Medulla oblongata (tissue), 1 donor: ENCODE measurements at regions not wholly inside any gene's neighbourhood (a gene's known extent, or its start where the extent isn't known, plus 50 kb on each side); places are given as distances from the start of the nearest gene placed in this dataset.

Experiments used
- DNase-seq: peaks from one replicate; pipeline ENCODE4 v3.0.0-alpha.2; 2015; ENCODE audit errors: extremely low spot score

GRCh38 chr6:97586344-97586743 is 303.3 kb upstream of the MMS22L start:
- DNase-seq = peak; percentile 50

- no peak for DNase-seq
These were observed 308.9 kb upstream of the MMS22L start for GRCh38 chr6:97591955-97592354.

DNA sequence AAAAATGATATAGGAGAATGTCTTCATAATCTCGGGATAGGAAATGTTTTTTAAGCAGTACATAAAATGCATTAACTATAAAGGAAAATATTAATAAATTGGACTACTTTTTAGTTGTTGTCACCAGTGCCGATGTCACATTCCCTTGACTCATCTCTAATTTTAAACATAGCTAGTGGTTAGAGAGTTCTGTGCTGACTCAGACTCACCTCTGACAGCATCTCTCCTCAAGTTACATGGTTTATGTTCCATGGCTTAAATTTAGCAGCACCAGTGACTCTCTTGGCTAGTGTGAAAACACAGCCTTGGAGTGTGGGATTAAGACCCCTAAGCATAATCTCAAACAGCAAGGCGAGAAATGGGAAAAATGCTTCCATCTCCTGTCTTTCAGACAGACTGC is 311.8 kb upstream of the MMS22L start:
- no peak for DNase-seq

GRCh38 chr6:97621111-97621510 is 338.1 kb upstream of the MMS22L start:
- no peak for DNase-seq

DNA sequence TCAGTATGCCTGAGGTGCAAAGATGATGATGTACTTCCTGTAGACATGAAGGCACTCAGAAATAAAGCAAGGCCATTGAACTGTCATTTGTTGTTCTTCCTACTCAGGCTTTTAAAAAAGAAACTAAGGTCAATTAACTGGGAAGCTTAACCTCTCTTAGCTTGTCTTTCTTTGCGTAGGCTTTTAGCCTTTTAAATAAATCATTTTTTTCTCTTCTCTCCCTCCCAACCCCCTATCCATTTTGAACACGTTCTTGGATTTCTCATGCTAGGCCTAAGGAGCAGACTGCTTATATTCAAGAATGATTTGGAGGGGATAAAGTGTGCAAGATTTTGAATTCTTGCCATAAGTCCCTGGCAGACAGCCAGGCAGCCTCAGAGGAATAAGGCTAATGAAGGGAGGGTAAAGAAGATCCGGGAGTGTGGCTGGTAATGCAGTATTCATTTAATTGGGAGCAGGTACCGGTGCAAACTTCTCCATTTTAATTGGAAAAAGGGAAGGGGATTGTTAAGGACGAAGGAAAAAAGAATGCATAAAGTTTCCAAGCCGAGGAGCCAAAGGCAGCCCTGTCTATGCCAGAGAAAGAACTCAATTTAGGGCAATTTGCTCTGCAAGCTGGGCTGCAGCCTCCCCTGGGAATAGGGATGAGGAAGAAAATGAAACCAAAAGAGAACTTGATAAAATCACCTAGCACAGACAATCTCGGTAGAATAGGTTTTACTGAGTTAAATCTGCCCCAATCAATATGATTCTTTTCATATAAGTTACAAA is 343.8 kb upstream of the MMS22L start:
- peak; percentile 58 for DNase-seq

DNA sequence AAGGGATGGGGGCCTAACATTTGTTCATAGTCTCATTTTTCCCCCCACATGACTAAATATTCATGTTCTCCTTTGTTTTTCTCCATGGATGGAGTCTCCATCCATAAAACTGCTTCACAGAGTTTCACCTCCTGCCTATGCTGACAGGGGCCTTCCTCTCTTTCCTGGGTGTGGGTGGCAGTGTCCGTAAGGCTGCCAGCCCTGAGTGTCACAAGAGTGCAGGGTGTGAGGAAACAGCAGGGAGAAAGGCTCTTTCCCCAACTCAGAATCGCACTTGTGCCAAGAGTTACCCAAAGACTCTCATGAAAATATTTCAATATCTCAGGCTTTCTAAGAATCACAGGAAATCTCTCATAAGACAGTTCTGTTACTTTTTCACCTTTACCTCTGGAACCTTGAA is 346.2 kb upstream of the MMS22L start:
- DNase-seq = peak; percentile 32

DNA sequence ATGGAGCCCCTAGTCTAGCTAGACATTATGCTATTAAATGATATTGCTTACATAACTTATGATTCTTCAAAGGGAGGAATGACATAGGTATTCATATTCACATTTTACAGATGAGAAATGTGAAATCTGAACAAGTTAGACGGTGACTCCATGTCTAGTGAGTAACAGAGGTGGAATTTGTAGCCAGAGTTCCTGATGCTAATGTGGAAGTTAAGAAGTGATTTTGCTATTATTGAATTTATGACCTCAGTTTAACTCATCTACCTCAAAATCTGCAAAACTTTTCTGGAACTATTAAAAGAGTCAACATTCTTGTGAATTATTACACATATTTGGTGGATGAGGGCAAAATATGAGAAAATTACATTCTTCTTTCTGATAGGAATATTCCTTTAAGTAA is 347.6 kb upstream of the MMS22L start:
- DNase-seq = no peak

GRCh38 chr6:97632341-97632740 is 349.3 kb upstream of the MMS22L start:
- no peak for DNase-seq

- DNase-seq = no peak
These were observed 356.7 kb upstream of the MMS22L start for GRCh38 chr6:97639702-97640101.

GRCh38 chr6:97644353-97644752 is 361.3 kb upstream of the MMS22L start:
- DNase-seq = no peak

GRCh38 chr6:97645757-97646156 is 362.7 kb upstream of the MMS22L start:
- DNase-seq = no peak

- DNase-seq = no peak
These were observed 370.1 kb upstream of the MMS22L start for GRCh38 chr6:97653076-97653475.

DNA sequence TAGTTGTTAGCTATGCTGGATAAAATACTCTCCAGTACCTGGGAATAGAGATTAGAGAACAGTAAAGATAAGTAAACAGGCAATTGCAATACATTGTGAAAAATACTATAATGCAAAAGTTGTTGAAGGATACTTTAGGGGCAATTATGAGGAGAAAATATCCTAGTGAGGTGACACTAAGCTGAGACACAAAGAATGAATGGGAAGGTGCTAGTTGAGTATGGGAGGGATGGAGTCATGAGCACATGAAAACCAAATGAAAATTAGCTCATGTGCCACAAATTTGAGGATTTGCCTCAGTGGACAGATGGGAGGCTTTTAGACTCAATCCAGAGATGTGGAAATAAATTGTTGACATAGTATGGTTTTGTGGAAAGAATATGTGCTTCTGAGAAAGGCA is 370.5 kb upstream of the MMS22L start:
- DNase-seq = no peak

- no peak for DNase-seq
These were observed 371.7 kb upstream of the MMS22L start for GRCh38 chr6:97654674-97655073.

DNA sequence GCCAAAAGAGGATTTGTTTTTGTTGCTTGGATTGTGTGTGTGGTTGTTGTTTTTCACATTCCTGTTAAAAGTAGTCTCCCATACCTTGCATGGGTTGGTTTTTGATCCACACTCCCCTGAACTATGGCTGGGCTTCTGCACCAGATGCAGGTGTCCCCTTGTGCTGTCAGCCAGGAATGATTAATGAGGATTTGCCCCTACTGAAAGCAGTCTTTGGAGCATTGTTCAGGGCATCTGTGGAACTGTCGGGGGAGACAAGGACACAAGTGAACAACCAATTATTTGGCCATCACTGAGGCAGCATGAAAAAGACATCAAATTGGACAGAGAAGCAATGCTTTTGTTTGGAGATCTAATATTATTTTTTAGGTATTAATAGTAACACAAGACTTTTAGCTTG is 373.2 kb upstream of the MMS22L start:
- DNase-seq = peak; percentile 18

DNA sequence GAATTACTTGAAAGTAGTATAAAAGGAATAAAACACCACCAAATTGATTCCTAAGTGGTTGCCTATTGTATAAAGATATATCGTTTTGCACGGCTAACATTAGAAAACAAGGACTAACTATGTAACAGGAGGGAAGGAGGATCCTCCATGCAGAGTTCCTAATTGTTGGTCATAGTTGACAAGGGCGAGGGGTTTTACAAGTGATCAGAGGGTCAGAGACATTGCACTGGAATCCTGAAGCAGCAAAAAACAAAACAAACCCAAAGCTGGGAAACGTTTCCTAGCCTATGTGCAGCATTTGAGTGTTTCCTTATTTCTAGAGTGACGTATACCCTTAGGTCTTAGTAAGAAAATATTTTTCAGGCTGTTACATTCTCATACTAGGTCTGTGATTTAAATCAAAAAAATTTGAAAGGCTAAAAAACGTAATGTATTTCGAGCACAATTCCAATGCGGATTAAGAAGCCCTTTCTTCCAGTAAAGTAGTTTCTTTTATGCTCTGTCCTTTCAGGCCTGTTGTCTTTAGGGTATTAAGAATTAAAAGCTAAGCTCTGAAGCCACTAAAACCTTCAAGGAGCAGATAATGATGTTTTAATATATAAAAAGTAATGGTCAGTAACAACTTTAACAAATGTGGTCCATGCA is 373.8 kb upstream of the MMS22L start:
- DNase-seq = no peak

DNA sequence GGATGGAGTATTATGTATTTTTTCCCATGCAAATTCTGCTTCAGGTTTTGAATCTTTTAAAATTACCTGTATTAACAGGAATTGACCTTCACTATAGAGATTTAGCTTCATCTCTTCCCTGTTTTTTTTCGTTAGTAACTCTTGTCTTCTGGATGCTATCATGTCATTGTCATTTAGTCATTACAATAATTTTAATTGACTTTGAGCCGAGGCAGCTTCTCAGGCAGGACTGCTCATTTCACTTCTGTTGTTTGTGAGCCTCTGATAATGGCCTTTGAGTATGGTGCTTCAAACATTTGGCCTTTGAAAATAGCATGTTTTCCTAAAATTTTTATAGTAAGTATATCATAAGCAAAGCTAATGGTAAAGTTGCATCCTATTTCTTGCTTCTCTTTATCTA is 375.1 kb upstream of the MMS22L start:
- no peak for DNase-seq

DNA sequence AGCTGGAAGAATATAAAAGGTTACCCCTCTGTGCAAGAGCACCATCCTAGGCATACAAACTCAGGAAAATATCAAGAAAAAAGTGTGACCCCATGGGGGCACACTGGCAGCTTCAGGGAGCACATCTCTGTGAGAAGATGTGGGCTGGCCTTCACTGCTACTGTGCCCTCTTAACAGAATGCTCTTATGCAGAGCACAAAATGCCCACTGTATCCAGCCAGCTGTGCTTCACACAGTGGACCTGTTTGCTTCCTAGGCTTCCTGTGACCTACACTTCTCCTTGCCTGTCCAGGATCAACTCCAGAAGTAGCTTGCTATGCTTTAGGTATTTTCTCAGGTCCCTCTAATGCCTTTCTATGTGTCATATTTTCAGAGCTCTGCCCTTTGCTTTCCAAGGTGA is 380.2 kb upstream of the MMS22L start:
- DNase-seq = peak; percentile 56

DNA sequence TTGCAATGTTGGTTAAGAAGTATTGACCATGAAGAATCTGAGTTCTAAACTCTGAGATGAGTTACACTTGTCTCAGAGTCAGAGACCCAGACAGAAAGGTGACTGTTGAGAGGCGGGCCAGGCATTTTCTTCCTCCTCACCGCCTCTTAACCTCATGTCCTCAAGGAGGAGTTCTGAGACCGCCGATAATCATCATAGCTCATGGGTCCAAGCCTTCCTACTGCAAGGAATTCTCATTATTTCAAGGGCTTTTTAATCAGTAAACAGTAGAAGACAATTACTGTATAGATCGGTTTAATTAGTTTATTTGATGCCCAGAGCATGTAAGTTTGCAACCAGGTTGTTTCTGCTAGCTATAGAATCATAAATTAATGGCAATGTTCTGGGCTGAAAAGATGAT is 382.4 kb upstream of the MMS22L start:
- DNase-seq = no peak

GRCh38 chr6:97666889-97667288 is 383.9 kb upstream of the MMS22L start:
- no peak for DNase-seq

GRCh38 chr6:97668716-97669115 is 385.7 kb upstream of the MMS22L start:
- peak; percentile 42 for DNase-seq

DNA sequence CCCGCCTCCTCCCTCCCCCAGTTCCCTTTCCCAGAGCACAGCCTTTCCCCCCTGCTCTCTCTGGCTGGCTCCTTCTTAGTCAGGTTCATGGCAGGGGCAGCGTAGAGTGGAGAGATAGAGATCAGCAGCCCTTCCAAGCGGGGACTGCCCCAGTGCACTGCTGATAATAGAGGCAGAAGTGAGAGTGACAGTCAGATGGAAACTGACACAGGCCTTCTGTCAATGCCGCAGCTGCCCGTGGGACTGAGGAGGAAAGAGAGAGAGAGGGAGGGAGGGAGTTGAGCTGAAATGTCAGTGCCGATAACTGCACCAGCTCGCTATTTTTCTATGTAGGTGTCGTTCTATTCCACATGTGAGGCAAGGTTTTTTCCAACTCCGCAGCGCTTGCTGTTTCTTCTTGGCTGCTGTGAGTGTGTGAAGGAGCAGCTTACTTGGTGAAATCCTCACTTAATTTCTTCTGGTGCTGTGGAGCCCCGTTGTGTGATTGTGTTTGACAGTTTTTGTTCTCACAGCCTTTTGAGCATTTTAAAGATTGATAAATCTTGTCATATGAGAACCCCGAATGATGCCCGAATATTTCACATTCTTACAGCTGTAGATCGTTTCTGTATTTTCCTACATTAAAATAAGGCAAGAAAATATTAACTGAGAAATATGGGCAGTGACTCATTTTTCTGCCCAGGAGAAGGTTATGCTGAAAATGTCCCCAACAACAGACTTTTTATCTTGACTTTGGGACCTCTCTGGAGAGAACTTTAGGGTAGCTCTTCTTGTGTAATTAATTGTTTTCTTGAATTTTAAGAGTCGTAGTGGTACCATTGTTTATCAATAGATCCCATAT is 386.4 kb upstream of the MMS22L start:
- DNase-seq = peak; percentile 72

DNA sequence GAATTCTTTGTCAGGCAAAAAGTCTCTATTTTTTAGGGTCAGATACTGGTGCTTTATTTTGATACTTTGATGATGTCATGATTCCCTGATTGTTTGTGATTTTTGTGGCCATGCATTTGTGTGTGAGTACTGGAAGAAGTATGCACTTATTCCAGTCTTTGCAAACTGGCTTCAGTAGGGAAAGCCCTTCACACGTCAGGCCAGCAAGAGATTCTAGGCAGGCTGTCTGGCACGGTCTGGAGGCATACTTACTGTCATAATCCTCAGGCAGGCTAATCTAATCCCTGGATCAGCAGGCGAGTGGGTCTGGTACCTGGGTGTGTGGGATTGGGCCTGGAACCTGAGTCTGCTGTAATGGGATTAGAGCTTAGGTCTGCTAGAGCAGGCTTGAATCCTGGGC is 391.8 kb upstream of the MMS22L start:
- no peak for DNase-seq
